LNCAP (cell line): ENCODE measurements at regions not wholly inside any gene's neighbourhood (a gene's known extent, or its start where the extent isn't known, plus 50 kb on each side); places are given as distances from the start of the nearest gene placed in this dataset.

ENCODE experiments used
- CTCF ChIP-seq: fragments of 450-650 bp; IDR thresholded peaks from 2 replicates; pipeline ENCODE4 v1.5.1; 2017; ENCODE audit warnings: mild to moderate bottlenecking

- TF ChIP-seq CTCF: peak; percentile 63
These were observed 653.6 kb downstream of the NSUN3 start for GRCh38 chr3:94716326-94717018.

- no peak for TF ChIP-seq CTCF
These were observed 671.3 kb downstream of the NSUN3 start for GRCh38 chr3:94734206-94734605.

GRCh38 chr3:94735354-94735753 lies 672.5 kb downstream of the NSUN3 start:
- TF ChIP-seq CTCF: no peak

DNA sequence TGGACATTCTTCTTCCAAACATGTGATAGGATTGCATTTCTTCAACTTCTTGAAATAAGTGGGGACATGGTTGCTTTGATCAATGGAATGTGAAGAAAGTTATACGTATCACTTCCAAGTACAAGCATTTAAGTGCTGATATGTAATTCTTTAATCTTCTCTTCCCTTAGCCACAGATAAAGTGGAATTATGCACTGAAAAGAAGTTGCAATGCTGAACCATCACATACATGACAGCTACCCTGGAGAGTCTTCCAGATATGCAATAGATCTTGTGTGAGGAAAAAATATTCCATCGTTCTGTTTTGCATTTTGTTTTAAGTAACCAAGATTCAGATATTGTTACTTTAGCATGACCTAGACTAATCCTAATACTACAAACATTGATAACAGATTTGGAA lies 674.3 kb downstream of the NSUN3 start:
- no peak for TF ChIP-seq CTCF

GRCh38 chr3:94739420-94739819 lies 676.6 kb downstream of the NSUN3 start:
- no peak for TF ChIP-seq CTCF

DNA sequence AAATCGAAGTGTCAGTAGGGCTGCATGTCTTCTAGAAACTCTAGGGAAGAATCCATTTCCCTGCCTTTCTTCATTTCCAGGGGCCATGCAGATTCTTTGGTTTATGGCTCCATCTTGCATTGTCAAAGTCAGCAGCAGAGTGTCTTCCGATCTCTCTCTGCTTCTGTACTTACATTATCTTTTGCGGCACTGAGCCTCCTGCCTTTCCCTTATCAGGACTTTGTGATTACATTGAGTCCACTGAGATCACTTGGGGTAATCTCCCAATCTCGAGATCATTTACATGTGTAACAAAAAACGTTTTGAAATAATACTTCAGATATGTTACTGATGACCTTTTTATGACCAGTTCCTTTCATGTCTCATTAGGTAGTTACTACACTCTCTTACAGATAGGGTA lies 695.9 kb downstream of the NSUN3 start:
- TF ChIP-seq CTCF: no peak

DNA sequence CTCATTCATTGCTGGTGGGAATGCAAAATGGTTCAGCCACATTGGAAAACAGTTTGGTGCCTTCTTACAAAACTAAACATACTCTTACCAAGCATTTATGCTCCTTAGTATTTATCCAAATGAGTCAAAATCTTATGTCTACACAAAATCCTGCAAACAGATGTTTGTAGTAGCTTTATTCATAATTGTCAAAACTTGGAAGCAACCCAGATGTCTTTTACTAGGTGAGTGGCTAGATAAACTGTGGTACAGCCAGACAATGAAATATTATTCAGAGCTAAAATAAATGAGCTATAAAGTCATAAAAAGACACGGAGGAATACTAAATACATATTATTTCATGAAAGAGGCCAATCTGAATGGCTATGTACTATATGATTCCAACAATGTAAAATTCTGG lies 709.5 kb downstream of the NSUN3 start:
- TF ChIP-seq CTCF: no peak

DNA sequence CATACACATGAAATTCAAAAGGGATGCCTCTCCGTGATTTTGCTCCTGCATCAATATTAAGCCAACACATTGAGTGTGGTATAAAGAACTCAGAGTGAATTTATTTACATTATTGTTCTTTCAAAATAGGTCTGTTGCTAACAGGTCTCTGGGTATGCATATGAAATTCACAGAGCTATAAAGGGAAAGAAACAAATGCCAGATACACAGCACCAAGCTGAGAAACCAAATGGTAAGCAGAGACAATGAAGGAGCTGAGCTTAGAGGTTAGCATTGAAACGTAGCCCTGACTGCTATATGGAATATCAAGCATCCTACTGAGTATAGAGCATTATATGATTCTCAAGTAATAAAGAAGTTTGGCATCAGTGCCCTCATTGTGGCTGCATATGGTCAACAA lies 712.9 kb downstream of the NSUN3 start:
- no peak for TF ChIP-seq CTCF
